Cardiac muscle cell (in vitro differentiated cells and primary cell): ENCODE measurements at regions not wholly inside any gene's neighbourhood (a gene's known extent, or its start where the extent isn't known, plus 50 kb on each side); places are given as distances from the start of the nearest gene placed in this dataset.
"Not testable (repeated sequence)": the region's sequence is repeated elsewhere in the genome, so short reads cannot be mapped to it uniquely, and the experiment has no call there.

Experiments used
- DNase-seq, 2 donors: peaks; one replicate each; pipeline versions ENCODE4 v3.0.0 to v3.0.0-alpha.2; 2010 to 2017; ENCODE audit warnings: low read depth in 1 of 2, low spot score in 1 of 2
- H3K27ac ChIP-seq: fragments of 200-600 bp; sonication (generic); 2 replicates; pipeline ENCODE4 v1.5.1; 2016
- H3K27me3 ChIP-seq: fragments of 200-600 bp; sonication (generic); 2 replicates; pipeline ENCODE4 v1.6.0; 2016; ENCODE audit warnings: control low read depth
- H3K36me3 ChIP-seq: fragments of 200-600 bp; sonication (generic); 2 replicates; pipeline ENCODE4 v1.5.1; 2016; ENCODE audit warnings: control low read depth
- H3K4me1 ChIP-seq: fragments of 200-600 bp; sonication (generic); 2 replicates; pipeline ENCODE4 v1.8.1; 2017; ENCODE audit warnings: low read depth, mild to moderate bottlenecking, mixed run types
- H3K4me3 ChIP-seq: fragments of 200-600 bp; sonication (generic); 2 replicates; pipeline ENCODE4 v1.5.1; 2016; ENCODE audit warnings: mild to moderate bottlenecking
- H3K9me3 ChIP-seq: fragments of 200-600 bp; sonication (generic); 2 replicates; pipeline ENCODE4 v1.5.1; 2017; ENCODE audit warnings: low read depth, mild to moderate bottlenecking, control low read depth
- TF ChIP-seq, protein P1 (sequence below): IDR thresholded peaks from 2 replicates; pipeline ENCODE4 v1.5.1; 2012; ENCODE audit warnings: low read depth, mild to moderate bottlenecking, low read length

DNA sequence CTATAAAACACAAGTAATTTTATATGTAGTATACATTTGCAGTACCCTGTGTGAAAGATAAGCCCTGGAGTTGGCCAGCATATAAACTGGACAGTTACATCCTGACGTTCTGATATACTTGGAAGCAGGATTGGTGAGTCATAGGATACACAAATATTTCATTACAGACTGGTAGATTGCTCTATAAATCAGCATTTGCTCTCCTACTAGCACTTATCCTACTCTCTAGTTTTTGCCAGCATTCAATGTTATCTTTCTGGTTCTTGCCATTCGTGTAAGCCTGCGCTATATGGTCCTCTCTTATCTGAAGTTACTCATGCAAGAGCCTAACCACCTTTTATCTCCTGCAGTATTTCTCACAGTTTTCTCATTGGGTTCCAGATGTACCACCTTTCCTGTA, 680.2 kb upstream of the MMS22L start:
- TF ChIP-seq, protein P1, sequence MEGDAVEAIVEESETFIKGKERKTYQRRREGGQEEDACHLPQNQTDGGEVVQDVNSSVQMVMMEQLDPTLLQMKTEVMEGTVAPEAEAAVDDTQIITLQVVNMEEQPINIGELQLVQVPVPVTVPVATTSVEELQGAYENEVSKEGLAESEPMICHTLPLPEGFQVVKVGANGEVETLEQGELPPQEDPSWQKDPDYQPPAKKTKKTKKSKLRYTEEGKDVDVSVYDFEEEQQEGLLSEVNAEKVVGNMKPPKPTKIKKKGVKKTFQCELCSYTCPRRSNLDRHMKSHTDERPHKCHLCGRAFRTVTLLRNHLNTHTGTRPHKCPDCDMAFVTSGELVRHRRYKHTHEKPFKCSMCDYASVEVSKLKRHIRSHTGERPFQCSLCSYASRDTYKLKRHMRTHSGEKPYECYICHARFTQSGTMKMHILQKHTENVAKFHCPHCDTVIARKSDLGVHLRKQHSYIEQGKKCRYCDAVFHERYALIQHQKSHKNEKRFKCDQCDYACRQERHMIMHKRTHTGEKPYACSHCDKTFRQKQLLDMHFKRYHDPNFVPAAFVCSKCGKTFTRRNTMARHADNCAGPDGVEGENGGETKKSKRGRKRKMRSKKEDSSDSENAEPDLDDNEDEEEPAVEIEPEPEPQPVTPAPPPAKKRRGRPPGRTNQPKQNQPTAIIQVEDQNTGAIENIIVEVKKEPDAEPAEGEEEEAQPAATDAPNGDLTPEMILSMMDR = no peak
- H3K9me3 ChIP-seq = no peaks in the 10 kb centered on the region
- DNase-seq = peak in 1 of 2 donors; percentile 19
- no peaks in the 10 kb centered on the region for H3K36me3 ChIP-seq
- H3K4me3 ChIP-seq = no peak overlapping the region
- no peak overlapping the region for H3K27ac ChIP-seq
- no peaks in the 10 kb centered on the region for H3K27me3 ChIP-seq
- no peaks in the 10 kb centered on the region for H3K4me1 ChIP-seq

DNA sequence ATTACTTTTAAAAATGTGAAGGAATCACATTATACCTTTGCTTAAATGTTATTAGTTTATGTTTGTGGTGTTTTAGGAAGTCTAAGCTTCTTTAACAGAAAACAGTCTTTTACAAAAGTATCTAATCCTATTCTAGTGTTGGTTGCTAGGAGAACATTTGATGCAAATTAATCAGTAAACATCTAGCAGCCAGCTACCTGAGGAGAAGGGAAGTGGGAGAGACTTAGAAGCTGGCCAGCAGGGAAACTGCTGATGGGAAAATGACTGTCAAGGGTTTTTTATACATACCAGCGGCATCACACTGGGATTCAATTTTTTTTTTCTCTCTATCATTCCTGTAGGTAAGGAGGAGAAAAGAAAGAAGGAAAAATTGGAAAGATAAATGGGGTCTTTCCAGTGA, 686.0 kb upstream of the MMS22L start:
- Histone ChIP-seq H3K9me3 (no peaks in the 10 kb centered on the region), H3K4me3 (no peak overlapping the region), H3K27me3 (no peaks in the 10 kb centered on the region), H3K4me1 (no peaks in the 10 kb centered on the region), H3K27ac (no peak overlapping the region), H3K36me3 (no peaks in the 10 kb centered on the region)
- no peak for DNase-seq
- TF ChIP-seq, protein P1 = no peak

DNA sequence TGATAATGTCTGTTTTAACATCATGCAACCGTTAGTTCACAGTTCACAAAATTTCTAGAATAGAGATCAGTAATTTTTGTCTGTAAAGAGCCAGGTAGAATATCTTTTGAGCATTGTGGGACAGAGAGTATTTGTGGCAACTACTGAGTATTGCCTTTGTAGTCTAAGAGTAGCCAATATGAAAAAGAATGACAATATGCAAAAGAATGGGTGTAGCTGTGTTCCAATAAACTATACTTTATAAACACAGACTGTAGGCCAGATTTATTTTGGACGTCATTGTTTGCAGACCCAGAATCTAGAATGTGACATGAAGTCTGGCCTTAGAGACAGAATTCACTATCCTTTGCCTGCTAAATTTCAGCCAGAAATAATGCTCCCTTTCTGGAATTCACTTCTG, 694.1 kb upstream of the MMS22L start:
- no peaks in the 10 kb centered on the region for H3K4me1 ChIP-seq
- H3K36me3 ChIP-seq = no peaks in the 10 kb centered on the region
- no peaks in the 10 kb centered on the region for H3K9me3 ChIP-seq
- no peaks in the 10 kb centered on the region for H3K27me3 ChIP-seq
- H3K4me3 ChIP-seq = no peak overlapping the region
- TF ChIP-seq, protein P1 = no peak
- no peak for DNase-seq
- H3K27ac ChIP-seq = no peak overlapping the region

DNA sequence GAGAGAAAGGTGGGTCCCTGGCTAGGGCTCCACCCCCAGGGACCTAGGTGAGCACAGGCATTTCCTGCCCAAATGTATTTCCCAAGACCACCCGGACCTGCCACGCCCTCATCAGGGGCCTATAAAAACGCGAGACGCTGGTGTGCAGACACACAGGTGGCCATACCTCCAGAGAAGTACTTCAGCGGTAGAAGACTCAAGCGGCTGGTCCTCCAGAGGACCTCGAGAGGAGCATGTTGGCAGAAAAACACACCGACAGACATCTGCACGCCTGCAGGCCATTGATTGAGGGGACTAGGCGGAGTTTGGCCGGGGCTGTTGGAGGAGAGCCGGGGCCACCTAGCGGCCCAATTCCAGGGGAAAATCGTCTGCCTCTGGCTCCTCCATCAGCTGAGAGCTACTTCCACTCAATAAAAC, 695.8 kb upstream of the MMS22L start:
- H3K9me3 ChIP-seq = no peaks in the 10 kb centered on the region
- H3K27me3 ChIP-seq = no peaks in the 10 kb centered on the region
- no peaks in the 10 kb centered on the region for H3K4me1 ChIP-seq
- no peak overlapping the region for H3K27ac ChIP-seq
- TF ChIP-seq, protein P1 = no peak
- DNase-seq = no peak
- no peak overlapping the region for H3K4me3 ChIP-seq
- H3K36me3 ChIP-seq = no peaks in the 10 kb centered on the region

DNA sequence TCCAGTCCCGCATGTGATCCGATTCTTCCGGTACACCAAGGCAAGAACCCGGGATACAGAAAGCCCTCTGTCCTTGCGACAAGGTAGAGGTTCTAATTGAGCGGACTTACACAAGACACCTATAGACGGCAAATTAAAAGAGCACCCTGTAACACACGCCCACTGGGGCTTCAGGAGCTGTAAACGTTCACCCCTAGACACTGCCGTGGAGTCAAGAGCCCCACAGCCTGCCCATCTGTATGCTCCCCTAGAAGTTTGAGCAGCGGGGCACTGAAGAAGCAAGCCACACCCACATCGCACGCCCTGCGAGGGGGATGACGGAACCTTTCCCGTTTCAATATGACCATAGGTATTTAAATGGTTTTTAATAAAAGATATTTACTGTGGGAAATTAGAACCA, 696.3 kb upstream of the MMS22L start:
- H3K36me3 ChIP-seq, H3K27ac ChIP-seq, H3K9me3 ChIP-seq, DNase-seq, H3K4me3 ChIP-seq, H3K4me1 ChIP-seq, H3K27me3 ChIP-seq: not testable (repeated sequence)

DNA sequence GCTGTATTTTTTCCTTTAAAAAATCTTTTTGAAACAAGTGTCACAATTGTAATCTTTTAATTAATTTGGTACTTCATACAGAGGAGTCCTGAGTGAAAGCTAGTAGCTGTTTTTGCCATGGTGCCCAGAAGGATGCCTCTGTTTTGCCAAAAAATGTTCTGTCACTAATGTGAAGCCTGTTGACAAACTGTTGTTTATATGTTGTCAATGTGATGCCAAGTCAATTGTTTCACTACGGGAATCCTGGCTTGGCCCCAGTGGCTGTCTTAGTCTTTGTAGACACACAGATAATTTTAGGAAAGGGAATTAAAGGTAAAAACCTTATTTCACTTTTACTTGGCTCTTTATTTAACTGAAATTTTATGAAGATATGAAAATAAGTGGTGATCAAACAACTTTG, 706.4 kb upstream of the MMS22L start:
- no peaks in the 10 kb centered on the region for H3K27me3 ChIP-seq
- H3K36me3 ChIP-seq = no peaks in the 10 kb centered on the region
- no peaks in the 10 kb centered on the region for H3K9me3 ChIP-seq
- TF ChIP-seq, protein P1 = no peak
- no peaks in the 10 kb centered on the region for H3K4me1 ChIP-seq
- no peak overlapping the region for H3K4me3 ChIP-seq
- DNase-seq = no peak
- no peak overlapping the region for H3K27ac ChIP-seq
